AG09309 (cell line): ENCODE measurements at regions not wholly inside any gene's neighbourhood (a gene's known extent, or its start where the extent isn't known, plus 50 kb on each side); places are given as distances from the start of the nearest gene placed in this dataset.

Experiments used
- DNase-seq: peaks from one replicate; pipeline ENCODE4 v3.0.0-alpha.2; 2010; ENCODE audit warnings: low read depth
- H3K4me3 ChIP-seq: 2 replicates; pipeline ENCODE4 v1.5.1; 2011; ENCODE audit warnings: mild to moderate bottlenecking, low read depth, low read length, moderate library complexity; ENCODE audit not compliant: control insufficient read depth
- TF ChIP-seq, protein P1 (sequence below): IDR thresholded peaks from 2 replicates; pipeline ENCODE4 v1.5.1; 2011; ENCODE audit warnings: mild to moderate bottlenecking, low read depth, low read length, inconsistent platforms; ENCODE audit not compliant: insufficient read depth, control insufficient read depth; ENCODE audit errors: missing control alignments

DNA sequence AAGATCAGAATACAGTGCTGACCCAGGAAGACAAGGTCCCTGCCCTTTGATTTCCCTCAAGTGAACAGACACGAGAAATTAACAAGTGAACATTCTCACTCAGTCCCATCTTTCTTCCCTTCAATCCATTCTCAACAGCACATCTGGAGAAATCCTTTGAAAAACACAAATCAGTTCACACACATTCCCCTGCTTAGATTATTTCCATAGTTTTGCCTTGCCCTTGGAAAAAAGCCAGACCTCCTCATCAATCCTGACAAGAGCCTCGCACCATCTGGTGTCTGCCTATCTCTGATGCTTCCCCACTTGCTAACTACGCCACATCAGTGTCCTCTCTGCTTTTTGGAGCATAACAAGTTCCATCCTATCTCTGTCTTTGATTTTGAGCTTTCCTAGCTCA lies 94.4 kb upstream of the KIAA1217 start:
- TF ChIP-seq, protein P1, sequence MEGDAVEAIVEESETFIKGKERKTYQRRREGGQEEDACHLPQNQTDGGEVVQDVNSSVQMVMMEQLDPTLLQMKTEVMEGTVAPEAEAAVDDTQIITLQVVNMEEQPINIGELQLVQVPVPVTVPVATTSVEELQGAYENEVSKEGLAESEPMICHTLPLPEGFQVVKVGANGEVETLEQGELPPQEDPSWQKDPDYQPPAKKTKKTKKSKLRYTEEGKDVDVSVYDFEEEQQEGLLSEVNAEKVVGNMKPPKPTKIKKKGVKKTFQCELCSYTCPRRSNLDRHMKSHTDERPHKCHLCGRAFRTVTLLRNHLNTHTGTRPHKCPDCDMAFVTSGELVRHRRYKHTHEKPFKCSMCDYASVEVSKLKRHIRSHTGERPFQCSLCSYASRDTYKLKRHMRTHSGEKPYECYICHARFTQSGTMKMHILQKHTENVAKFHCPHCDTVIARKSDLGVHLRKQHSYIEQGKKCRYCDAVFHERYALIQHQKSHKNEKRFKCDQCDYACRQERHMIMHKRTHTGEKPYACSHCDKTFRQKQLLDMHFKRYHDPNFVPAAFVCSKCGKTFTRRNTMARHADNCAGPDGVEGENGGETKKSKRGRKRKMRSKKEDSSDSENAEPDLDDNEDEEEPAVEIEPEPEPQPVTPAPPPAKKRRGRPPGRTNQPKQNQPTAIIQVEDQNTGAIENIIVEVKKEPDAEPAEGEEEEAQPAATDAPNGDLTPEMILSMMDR, result no peak

DNA sequence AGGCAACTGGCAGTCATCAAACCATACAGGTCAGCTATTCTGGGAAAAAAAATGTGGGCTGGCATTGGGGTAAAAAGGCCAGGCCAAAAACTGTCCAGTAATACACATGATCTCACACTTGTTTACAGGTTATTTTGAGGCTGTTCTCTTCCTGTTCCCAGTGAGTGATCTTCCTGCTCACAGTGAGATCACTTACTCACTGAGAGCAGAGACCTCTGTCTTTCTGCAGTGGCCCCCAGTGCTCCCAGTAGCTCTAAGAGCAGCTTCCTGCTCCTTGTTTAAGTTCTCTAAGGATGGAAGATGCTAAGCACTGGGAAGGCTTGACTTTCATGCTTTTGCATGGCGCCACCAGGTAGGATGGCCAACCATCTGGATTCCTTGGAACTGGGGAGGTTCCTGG lies 93.5 kb upstream of the KIAA1217 start:
- no peak for DNase-seq
- H3K4me3 ChIP-seq, result no peak overlapping the region
- TF ChIP-seq, protein P1, result no peak

More for the DNA sequence above, 94.4 kb upstream of the KIAA1217 start:
- no peak for DNase-seq
- no peak overlapping the region for H3K4me3 ChIP-seq

DNA sequence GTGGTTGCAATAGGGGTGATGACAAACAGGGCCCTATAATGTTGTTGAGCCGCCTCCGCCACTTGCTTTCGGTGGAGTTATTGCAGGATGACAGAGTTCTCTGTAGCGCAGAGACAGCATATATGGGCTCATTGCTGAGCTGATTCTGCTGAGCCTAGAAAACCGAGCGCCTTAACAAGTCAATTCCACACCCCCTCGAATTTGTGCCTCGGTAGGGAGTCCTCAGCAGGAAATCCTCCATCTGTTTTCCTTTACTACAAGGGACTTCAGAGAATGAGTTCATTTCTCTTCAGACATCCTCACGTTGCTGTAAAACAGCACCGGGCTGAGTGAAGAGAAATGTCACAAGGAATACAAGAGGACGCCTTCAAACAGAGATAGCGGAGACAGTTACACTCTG lies 90.7 kb upstream of the KIAA1217 start:
- no peak for DNase-seq
- TF ChIP-seq, protein P1, result no peak
- no peak overlapping the region for H3K4me3 ChIP-seq

DNA sequence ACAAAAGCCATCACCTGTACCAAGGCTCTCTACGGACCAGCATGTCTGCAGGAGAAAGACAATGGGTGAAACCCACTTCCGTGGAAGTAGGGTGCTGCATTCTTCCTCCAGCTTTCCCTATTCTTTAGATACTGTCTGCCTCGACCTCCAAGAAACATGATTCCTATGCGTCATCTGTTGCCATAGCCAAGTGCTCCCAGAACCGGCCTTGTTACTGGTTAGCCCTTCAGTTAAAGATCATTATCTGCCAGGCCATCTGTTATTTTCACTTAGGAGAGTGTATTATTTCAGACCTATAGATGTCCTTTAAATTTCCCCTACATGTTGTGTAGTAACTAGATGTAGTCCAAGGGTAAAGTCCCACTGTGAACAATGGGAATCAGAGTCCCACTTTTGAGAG lies 89.0 kb upstream of the KIAA1217 start:
- no peak for DNase-seq
- TF ChIP-seq, protein P1, result no peak
- no peak overlapping the region for H3K4me3 ChIP-seq

DNA sequence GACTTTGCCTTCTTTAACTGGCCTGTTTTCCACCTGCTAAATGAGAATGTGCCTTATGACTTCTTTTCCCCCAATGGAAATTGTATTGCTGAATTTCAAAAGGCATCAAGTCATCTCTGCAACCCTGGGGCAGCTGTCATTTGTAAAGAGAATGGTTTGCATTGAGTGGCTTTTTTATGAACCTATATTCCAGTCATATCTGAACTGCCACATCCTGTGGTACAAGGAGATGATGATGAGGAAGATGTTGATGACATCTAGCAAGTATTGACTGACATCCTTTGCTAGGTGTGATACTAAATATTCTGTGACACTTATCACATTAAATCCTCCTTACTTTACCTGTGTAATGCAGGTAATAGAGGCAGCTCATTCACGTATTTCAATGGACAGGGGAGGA lies 88.3 kb upstream of the KIAA1217 start:
- TF ChIP-seq, protein P1, result no peak
- no peak for DNase-seq
- H3K4me3 ChIP-seq, result no peak overlapping the region

DNA sequence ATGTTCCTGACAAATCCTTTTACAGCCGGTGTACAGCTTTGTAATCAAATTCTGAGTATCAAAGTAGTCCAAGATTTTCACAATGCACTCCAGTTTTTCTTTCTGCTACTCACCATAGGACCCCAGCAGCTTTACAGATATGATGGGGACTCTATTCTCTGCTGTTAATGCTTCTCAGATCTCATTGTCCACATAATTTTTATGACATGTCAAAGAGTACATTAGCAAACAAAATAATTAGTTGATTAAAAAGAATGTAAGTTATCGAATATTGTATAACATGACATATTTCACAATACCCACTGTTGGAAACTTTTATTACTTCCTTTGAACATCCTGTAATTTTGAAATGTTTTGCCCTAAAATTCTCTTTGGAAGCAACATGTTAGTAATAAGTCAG lies 81.4 kb upstream of the KIAA1217 start:
- H3K4me3 ChIP-seq, result no peak overlapping the region
- TF ChIP-seq, protein P1, result no peak
- DNase-seq, result no peak
